Activated CD4-positive, alpha-beta T cell treated with anti-CD3 and anti-CD28 coated beads, Interleukin-2, amount 10 ng/mL, durations not matched to agents 7 days and 5 days (primary cell): ENCODE measurements at regions not wholly inside any gene's neighbourhood (a gene's known extent, or its start where the extent isn't known, plus 50 kb on each side); places are given as distances from the start of the nearest gene placed in this dataset.

Source experiments
- CTCF ChIA-PET: fragments of 350-600 bp; sonication (Branson Sonifier 250); formaldehyde crosslinking; loops from one replicate; lab custom pipeline; 2021; ENCODE audit warnings: antibody characterized with exemption; lab: Charles Lee
- POLR2A ChIA-PET: fragments of 350-600 bp; sonication (Branson Sonifier 250); formaldehyde crosslinking; loops from one replicate; lab custom pipeline; 2021; ENCODE audit warnings: antibody characterized with exemption; lab: Charles Lee
- DNase-seq: peaks from one replicate; pipeline ENCODE4 v3.0.0-alpha.2; 2020
- H3K27ac Mint-ChIP-seq: one replicate; pipeline ENCODE4 v1.8.0; 2021; ENCODE audit warnings: mild to moderate bottlenecking, moderate library complexity, mixed read lengths
- H3K27me3 Mint-ChIP-seq: one replicate; pipeline ENCODE4 v1.8.0; 2021; ENCODE audit warnings: mixed read lengths
- H3K36me3 Mint-ChIP-seq: one replicate; pipeline ENCODE4 v1.8.0; 2021; ENCODE audit warnings: low read depth, mixed read lengths
- H3K4me1 Mint-ChIP-seq: one replicate; pipeline ENCODE4 v1.8.0; 2021; ENCODE audit warnings: mixed read lengths
- H3K4me3 Mint-ChIP-seq: one replicate; pipeline ENCODE4 v1.8.0; 2021; ENCODE audit warnings: mild to moderate bottlenecking, moderate library complexity, mixed read lengths
- H3K9me3 Mint-ChIP-seq: one replicate; pipeline ENCODE4 v1.8.0; 2021; ENCODE audit warnings: mixed read lengths

- CTCF ChIA-PET, result no interaction called here
- no peaks in the 10 kb centered on the region for H3K27me3 Mint-ChIP-seq
- DNase-seq, result no peak
- POLR2A ChIA-PET, result no interaction called here
- H3K27ac Mint-ChIP-seq, result no peak overlapping the region
- peaks cover 20% of the 10 kb centered on the region for H3K4me1 Mint-ChIP-seq
- peaks cover 7% of the 10 kb centered on the region for H3K9me3 Mint-ChIP-seq
- no peak overlapping the region for H3K4me3 Mint-ChIP-seq
- no peaks in the 10 kb centered on the region for H3K36me3 Mint-ChIP-seq
These were observed 781.3 kb upstream of the ID2 start for GRCh38 chr2:7900593-7900992.

GRCh38 chr2:7902251-7902765, 779.5 kb upstream of the ID2 start:
- no peaks in the 10 kb centered on the region for H3K27me3 Mint-ChIP-seq
- ChIA-PET POLR2A (no interaction called here), CTCF (no interaction called here)
- H3K9me3 Mint-ChIP-seq, result peaks cover 7% of the 10 kb centered on the region
- H3K4me3 Mint-ChIP-seq, result no peak overlapping the region
- no peak overlapping the region for H3K27ac Mint-ChIP-seq
- H3K4me1 Mint-ChIP-seq, result peaks cover 20% of the 10 kb centered on the region
- no peaks in the 10 kb centered on the region for H3K36me3 Mint-ChIP-seq
- no peak for DNase-seq

GRCh38 chr2:7904319-7904718, 777.5 kb upstream of the ID2 start:
- Mint-ChIP-seq H3K4me3 (no peak overlapping the region), H3K27ac (no peak overlapping the region), H3K36me3 (peaks cover 5% of the 10 kb centered on the region), H3K27me3 (no peaks in the 10 kb centered on the region), H3K4me1 (peaks cover 16% of the 10 kb centered on the region), H3K9me3 (peaks cover 9% of the 10 kb centered on the region)
- DNase-seq, result no peak
- POLR2A ChIA-PET, result no interaction called here
- CTCF ChIA-PET, result no interaction called here

- peaks cover 16% of the 10 kb centered on the region for H3K9me3 Mint-ChIP-seq
- H3K27ac Mint-ChIP-seq, result no peak overlapping the region
- peaks cover 4% of the 10 kb centered on the region for H3K4me1 Mint-ChIP-seq
- H3K4me3 Mint-ChIP-seq, result no peak overlapping the region
- H3K36me3 Mint-ChIP-seq, result peaks cover 5% of the 10 kb centered on the region
- no peak for DNase-seq
- POLR2A ChIA-PET, result no interaction called here
- no peaks in the 10 kb centered on the region for H3K27me3 Mint-ChIP-seq
- CTCF ChIA-PET, result no interaction called here
These were observed 776.1 kb upstream of the ID2 start for GRCh38 chr2:7905756-7906155.

- DNase-seq, result no peak
- Mint-ChIP-seq H3K9me3 (peaks cover 16% of the 10 kb centered on the region), H3K4me3 (no peak overlapping the region), H3K27me3 (no peaks in the 10 kb centered on the region), H3K27ac (no peak overlapping the region), H3K36me3 (peaks cover 5% of the 10 kb centered on the region), H3K4me1 (no peaks in the 10 kb centered on the region)
- ChIA-PET POLR2A (no interaction called here), CTCF (no interaction called here)
These were observed 775.4 kb upstream of the ID2 start for GRCh38 chr2:7906431-7906830.

- DNase-seq, result no peak
- Mint-ChIP-seq H3K27me3 (no peaks in the 10 kb centered on the region), H3K9me3 (peaks cover 16% of the 10 kb centered on the region), H3K4me3 (no peak overlapping the region), H3K27ac (no peak overlapping the region), H3K36me3 (peaks cover 5% of the 10 kb centered on the region), H3K4me1 (no peaks in the 10 kb centered on the region)
- ChIA-PET CTCF (interaction anchor here (1.1 kb wide), 1 partner anchor 11 kb away, joined by 3 read pairs; no protein-coding TSS in a partner anchor), POLR2A (no interaction called here)
These were observed 774.8 kb upstream of the ID2 start for GRCh38 chr2:7907041-7907440.

- Mint-ChIP-seq H3K4me3 (no peak overlapping the region), H3K9me3 (peaks cover 18% of the 10 kb centered on the region), H3K27me3 (no peaks in the 10 kb centered on the region), H3K4me1 (no peaks in the 10 kb centered on the region), H3K27ac (no peak overlapping the region), H3K36me3 (peaks cover 5% of the 10 kb centered on the region)
- DNase-seq, result no peak
- POLR2A ChIA-PET, result no interaction called here
- CTCF ChIA-PET, result no interaction called here
These were observed 771.1 kb upstream of the ID2 start for GRCh38 chr2:7910752-7911151.

GRCh38 chr2:7911196-7911595, 770.7 kb upstream of the ID2 start:
- H3K27ac Mint-ChIP-seq, result no peak overlapping the region
- H3K27me3 Mint-ChIP-seq, result no peaks in the 10 kb centered on the region
- ChIA-PET CTCF (no interaction called here), POLR2A (no interaction called here)
- no peaks in the 10 kb centered on the region for H3K4me1 Mint-ChIP-seq
- H3K4me3 Mint-ChIP-seq, result no peak overlapping the region
- no peak for DNase-seq
- peaks cover 5% of the 10 kb centered on the region for H3K36me3 Mint-ChIP-seq
- H3K9me3 Mint-ChIP-seq, result peaks cover 18% of the 10 kb centered on the region

- CTCF ChIA-PET, result no interaction called here
- no peaks in the 10 kb centered on the region for H3K27me3 Mint-ChIP-seq
These were observed 767.9 kb upstream of the ID2 start for GRCh38 chr2:7913974-7914373.

GRCh38 chr2:7915302-7916091, 766.4 kb upstream of the ID2 start:
- peaks cover 3% of the 10 kb centered on the region for H3K36me3 Mint-ChIP-seq
- H3K4me1 Mint-ChIP-seq, result no peaks in the 10 kb centered on the region
- POLR2A ChIA-PET, result no interaction called here
- no peak for DNase-seq
- H3K27me3 Mint-ChIP-seq, result no peaks in the 10 kb centered on the region
- no peak overlapping the region for H3K27ac Mint-ChIP-seq
- no peak overlapping the region for H3K4me3 Mint-ChIP-seq
- CTCF ChIA-PET, result interaction anchor here (0.7 to 1.2 kb wide), 3 partner anchors 19 to 229 kb away, joined by 3 read pairs; no protein-coding TSS in a partner anchor
- peaks cover 10% of the 10 kb centered on the region for H3K9me3 Mint-ChIP-seq

More at GRCh38 chr2:7913974-7914373, 767.9 kb upstream of the ID2 start:
- POLR2A ChIA-PET, result no interaction called here
- H3K4me1 Mint-ChIP-seq, result no peaks in the 10 kb centered on the region
- no peak overlapping the region for H3K27ac Mint-ChIP-seq
- DNase-seq, result no peak
- H3K4me3 Mint-ChIP-seq, result no peak overlapping the region
- H3K9me3 Mint-ChIP-seq, result peaks cover 15% of the 10 kb centered on the region
- peaks cover 2% of the 10 kb centered on the region for H3K36me3 Mint-ChIP-seq

GRCh38 chr2:7916670-7917069, 765.2 kb upstream of the ID2 start:
- Mint-ChIP-seq H3K9me3 (peaks cover 12% of the 10 kb centered on the region), H3K27me3 (no peaks in the 10 kb centered on the region), H3K4me1 (no peaks in the 10 kb centered on the region), H3K27ac (no peak overlapping the region), H3K4me3 (no peak overlapping the region), H3K36me3 (peaks cover 3% of the 10 kb centered on the region)
- POLR2A ChIA-PET, result no interaction called here
- DNase-seq, result no peak
- CTCF ChIA-PET, result interaction anchor here (1.2 kb wide), 1 partner anchor 21 kb away, joined by 3 read pairs; no protein-coding TSS in a partner anchor

- no peak overlapping the region for H3K27ac Mint-ChIP-seq
- no peaks in the 10 kb centered on the region for H3K4me1 Mint-ChIP-seq
- no peak overlapping the region for H3K4me3 Mint-ChIP-seq
- peaks cover 11% of the 10 kb centered on the region for H3K9me3 Mint-ChIP-seq
- H3K36me3 Mint-ChIP-seq, result peaks cover 3% of the 10 kb centered on the region
- CTCF ChIA-PET, result interaction anchor here (1.0 to 1.3 kb wide), 2 partner anchors 17 to 30 kb away, joined by 3 read pairs; no protein-coding TSS in a partner anchor
- POLR2A ChIA-PET, result no interaction called here
- no peak for DNase-seq
- no peaks in the 10 kb centered on the region for H3K27me3 Mint-ChIP-seq
These were observed 762.3 kb upstream of the ID2 start for GRCh38 chr2:7919510-7919909.

GRCh38 chr2:7924023-7924762, 757.7 kb upstream of the ID2 start:
- Mint-ChIP-seq H3K4me1 (no peaks in the 10 kb centered on the region), H3K9me3 (peaks cover 16% of the 10 kb centered on the region), H3K36me3 (peaks cover 4% of the 10 kb centered on the region), H3K27me3 (no peaks in the 10 kb centered on the region), H3K4me3 (no peak overlapping the region), H3K27ac (no peak overlapping the region)
- POLR2A ChIA-PET, result no interaction called here
- DNase-seq, result no peak
- CTCF ChIA-PET, result interaction anchor here (1.0 kb wide), 1 partner anchor 137 kb away, joined by 3 read pairs; no protein-coding TSS in a partner anchor
